DMS53 treated with DMSO at 0.1 percent for 48 hours (cell line): ENCODE measurements at regions not wholly inside any gene's neighbourhood (a gene's known extent, or its start where the extent isn't known, plus 50 kb on each side); places are given as distances from the start of the nearest gene placed in this dataset.

Source experiments
- DNase-seq: peaks from one replicate; lab custom pipeline; 2025; ENCODE audit not compliant: unreplicated experiment; lab: John Stamatoyannopoulos, UW

DNA sequence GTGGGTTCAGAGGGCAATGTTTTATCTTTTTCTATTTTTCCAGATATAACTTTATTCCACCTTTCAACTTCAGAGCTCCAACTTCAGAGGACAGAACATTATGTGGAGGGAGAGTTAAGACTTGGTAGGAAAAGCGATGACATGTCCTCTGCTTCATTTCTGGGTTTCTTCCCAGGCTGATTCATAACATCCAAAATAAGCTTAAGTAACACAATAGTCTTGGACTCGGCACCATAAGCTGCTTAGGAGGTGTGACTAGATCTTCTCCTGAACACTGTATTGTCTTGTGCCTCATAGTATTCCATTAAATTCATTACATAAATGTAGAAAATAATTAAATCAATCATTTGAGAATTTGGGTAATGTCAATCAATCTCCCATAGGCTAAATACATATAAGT is 95.5 kb upstream of the PDE3A start:
- no peak for DNase-seq

DNA sequence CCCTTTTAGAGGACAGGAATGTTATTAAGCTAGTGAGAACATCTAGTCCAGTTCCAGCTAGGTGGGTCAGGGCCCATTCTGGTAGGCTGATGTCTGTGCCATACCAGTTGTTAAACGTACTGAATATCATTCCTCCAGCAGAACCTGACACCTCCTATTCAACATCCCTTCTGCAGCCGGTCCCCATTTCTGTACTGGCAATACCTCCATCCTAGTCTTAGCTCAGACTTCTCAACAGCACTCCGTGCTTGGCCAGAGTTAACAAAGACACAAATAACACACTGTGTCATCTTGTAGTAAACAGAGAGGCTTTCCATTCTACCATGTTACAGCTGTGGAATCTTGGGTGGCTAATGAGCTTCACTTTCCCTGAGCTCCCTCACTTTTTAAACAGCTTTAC is 94.3 kb upstream of the PDE3A start:
- no peak for DNase-seq

GRCh38 chr12:20278276-20278675 is 90.1 kb upstream of the PDE3A start:
- no peak for DNase-seq

DNA sequence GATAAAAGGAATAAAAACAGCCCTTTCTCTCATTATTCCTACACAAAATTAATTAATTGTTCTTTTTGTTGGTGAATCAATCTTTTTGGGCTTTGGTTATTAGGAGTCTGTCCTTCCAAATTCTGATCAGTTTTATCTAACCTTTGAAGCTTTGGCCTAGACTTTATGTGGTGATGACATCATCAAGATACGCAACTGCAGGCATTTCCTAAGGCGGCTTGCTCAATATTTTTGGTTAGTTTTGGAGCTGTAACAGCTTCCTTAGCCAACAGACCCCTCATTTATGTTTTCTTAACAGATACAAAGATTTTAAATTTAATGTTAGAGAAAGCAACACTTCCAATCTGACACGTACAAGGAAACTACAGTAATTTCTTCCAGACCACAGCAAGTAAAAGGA is 87.8 kb upstream of the PDE3A start:
- no peak for DNase-seq

DNA sequence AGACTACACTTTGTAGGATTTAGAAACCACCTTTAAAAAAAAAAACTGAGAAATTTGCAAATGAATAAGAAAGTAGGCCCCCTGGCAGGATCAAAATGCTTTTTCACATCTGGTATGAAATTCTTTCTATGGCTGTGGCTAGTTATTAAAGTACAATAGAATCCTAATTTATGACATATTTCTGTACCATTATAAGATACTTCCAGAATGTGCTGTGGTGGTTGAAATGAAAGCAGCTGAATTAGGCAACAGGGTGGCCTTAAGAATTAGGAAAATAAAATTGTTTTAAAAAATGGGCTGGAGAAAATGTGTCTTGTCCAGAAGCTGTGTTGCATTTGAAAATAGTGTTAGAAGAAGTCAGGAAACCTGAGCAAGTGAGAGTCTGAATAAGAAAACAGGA is 85.9 kb upstream of the PDE3A start:
- DNase-seq = no peak

DNA sequence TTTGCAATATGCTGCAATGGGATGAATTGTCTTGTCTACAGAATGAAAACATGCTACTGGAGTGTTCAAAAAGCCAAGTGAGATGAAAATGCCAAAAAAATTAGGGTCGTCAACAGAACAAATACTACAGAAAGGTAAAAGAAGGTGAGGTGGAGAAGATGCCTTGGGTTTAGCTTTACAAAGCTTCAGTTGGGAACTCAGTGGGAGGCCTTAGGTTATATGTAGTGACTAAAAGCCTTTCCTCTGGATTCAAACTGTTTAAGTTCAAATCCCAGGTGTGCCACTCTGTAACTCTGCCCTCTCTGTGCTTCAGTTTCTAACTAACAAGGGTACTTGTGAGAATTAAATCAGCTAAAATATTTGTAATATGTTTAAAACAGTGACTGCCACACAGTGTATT is 84.9 kb upstream of the PDE3A start:
- DNase-seq = no peak

DNA sequence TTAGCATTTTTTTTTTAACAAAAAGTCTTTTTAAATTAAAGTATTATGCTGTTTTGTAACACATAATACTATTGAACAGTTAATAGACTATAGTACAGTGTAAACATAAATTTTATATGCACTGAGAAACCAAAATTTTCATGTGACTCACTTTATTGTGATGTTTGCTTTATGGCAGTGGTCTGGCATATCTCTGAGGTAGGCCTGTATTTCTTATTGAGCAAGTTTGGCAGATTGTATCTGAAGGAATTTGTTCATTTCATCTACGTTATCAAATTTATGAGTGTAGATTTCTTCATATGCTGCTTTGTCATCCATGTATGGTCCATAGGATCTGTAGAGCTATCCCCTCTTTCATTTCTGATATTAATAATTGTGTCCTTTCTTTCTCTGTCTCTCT is 78.8 kb upstream of the PDE3A start:
- DNase-seq = no peak

GRCh38 chr12:20300457-20300856 is 67.9 kb upstream of the PDE3A start:
- no peak for DNase-seq

DNA sequence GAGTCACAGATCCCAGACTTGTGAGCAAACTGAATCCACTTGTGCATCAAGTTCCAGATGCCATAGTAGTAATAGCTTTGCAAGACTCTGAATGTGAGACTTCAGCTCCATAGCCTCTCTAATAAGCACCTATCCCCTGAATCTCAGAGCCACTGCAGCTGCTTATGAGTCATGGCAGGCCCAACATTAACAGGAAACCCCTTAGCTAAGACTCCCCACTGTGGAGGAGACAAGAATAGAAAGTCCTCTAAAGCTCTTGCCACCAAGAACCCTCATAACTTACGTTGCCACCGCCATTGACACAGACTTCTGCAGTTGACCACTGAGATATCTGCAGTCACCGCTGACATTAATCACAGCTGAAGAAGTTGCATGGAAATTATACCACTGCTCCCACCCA is 62.9 kb upstream of the PDE3A start:
- DNase-seq = no peak

DNA sequence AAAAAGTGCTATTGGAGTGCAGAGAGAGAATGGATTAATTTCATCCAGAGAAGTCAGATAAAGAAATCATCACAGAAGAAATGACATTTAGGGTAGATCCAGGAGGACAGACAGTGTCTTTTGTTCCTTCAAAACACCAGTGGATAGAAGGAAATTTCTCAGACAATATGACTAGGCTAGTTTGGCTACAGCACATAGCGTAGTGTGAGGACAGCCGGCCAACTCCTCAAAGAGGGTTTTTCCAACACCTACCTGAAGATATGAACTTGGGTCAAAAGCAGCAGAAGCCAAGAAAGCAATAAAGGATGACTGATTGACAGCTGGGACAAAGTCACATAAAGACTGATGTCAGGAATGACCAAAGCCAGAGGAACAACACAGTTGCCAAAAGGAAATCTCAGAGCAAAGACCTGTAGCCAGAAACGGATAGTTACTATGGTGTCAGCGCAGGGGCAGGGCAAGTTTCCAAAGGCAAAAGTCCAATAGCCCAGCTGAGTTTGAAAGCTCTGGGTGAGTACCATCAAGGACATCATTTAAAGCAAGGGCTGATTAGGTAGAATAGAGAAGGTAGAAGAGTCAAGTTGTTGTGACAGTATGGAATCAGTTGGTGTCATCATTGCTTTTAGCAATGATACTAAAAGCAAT is 58.7 kb upstream of the PDE3A start:
- DNase-seq = no peak

DNA sequence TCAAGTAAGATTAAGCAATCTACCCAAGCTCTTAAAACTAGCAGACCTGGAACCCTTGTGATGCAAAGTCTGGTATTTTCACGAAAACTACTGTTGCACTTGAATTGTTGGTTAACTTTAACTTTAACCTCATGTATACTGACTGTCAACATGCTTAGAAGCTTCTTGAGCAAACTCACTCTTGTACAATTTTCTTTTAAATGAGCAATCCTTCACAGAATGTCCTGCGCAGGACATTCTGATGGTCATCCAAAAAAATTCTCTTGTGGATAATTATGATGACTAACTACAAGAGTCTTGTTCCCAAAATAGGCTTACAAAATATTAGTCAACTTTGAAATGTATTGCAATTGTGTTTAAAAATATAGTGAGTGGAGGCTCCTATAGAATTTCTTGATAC is 54.0 kb upstream of the PDE3A start:
- no peak for DNase-seq

- no peak for DNase-seq
These were observed 50.8 kb upstream of the PDE3A start for GRCh38 chr12:20317554-20317953.
